Activated naive CD4-positive, alpha-beta T cell treated with anti-CD3 and anti-CD28 coated beads for 36 hours (primary cell): ENCODE measurements at regions not wholly inside any gene's neighbourhood (a gene's known extent, or its start where the extent isn't known, plus 50 kb on each side); places are given as distances from the start of the nearest gene placed in this dataset.
"Not testable (repeated sequence)": the region's sequence is repeated elsewhere in the genome, so short reads cannot be mapped to it uniquely, and the experiment has no call there.

Source experiments
- CTCF ChIA-PET: fragments of 350-600 bp; sonication (Branson Sonifier 250); formaldehyde crosslinking; loops from one replicate; lab custom pipeline; 2021; ENCODE audit warnings: antibody characterized with exemption; lab: Charles Lee
- DNase-seq: peaks from one replicate; pipeline ENCODE4 v3.0.0-alpha.2; 2020
- H3K27ac Mint-ChIP-seq: one replicate; pipeline ENCODE4 v1.8.0; 2021; ENCODE audit warnings: mild to moderate bottlenecking, mixed read lengths
- H3K27me3 Mint-ChIP-seq: one replicate; pipeline ENCODE4 v1.8.0; 2021; ENCODE audit warnings: low read depth, mixed read lengths
- H3K36me3 Mint-ChIP-seq: one replicate; pipeline ENCODE4 v1.8.0; 2021; ENCODE audit warnings: low read depth, mixed read lengths
- H3K4me1 Mint-ChIP-seq: one replicate; pipeline ENCODE4 v1.8.0; 2021; ENCODE audit warnings: low read depth, mixed read lengths
- H3K4me3 Mint-ChIP-seq: one replicate; pipeline ENCODE4 v1.8.0; 2021; ENCODE audit warnings: mild to moderate bottlenecking, moderate library complexity, mixed read lengths
- H3K9me3 Mint-ChIP-seq: one replicate; pipeline ENCODE4 v1.8.0; 2021; ENCODE audit warnings: mixed read lengths
- intact Hi-C: fragments of 100-400 bp; cut with micrococcal nuclease; formaldehyde crosslinking; loops from one replicate; pipeline ENCODE4 v1.15.1; 2023

DNA sequence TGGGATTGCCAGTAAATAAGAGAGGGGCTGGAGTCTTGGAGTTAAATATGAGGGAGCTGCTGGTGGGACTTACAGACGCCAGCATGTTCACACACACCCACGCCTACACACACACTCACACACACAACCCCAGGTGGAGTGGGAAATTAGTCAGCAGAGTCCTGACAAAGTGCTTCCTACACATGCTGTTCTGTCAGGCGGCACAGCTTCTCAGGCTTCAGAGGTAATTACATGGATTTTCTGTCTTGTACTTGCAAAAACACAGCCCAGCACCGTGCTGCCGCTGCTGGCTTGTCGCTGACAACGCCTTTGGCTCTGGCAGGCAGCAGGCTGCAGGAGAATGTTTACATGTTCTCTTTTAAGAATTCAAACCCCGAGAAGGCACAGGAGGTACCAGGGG lies 1186.3 kb upstream of the CELF4 start:
- H3K9me3 Mint-ChIP-seq: no peaks in the 10 kb centered on the region
- peaks cover 11% of the 10 kb centered on the region for H3K4me1 Mint-ChIP-seq
- DNase-seq: no peak
- CTCF ChIA-PET: no interaction called here
- H3K27ac Mint-ChIP-seq: no peak overlapping the region
- peaks cover 4% of the 10 kb centered on the region for H3K27me3 Mint-ChIP-seq
- intact Hi-C loops: loop anchor here (1.0 to 5.0 kb wide), 2 partner anchors 105 to 141 kb away; no protein-coding TSS in a partner anchor
- no peak overlapping the region for H3K4me3 Mint-ChIP-seq
- no peaks in the 10 kb centered on the region for H3K36me3 Mint-ChIP-seq

DNA sequence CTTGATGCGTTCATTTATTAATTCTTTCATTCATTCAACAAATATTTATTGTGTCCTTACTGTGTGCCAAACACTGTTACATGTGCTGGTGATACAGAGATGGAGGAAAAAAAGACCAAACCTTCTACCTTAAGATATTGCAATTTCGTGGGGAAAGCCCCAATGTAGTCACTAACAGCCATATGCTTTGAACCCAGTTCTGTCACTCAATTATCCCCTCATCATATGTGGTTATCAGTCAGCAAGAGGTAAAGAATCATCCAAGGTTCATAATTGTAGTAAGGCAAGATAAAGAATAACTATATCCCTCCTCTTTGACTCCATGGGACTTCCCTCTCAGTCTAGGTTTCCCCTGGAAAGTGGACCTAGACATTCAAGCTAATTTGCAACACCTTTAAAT lies 1185.6 kb upstream of the CELF4 start:
- Mint-ChIP-seq H3K36me3 (no peaks in the 10 kb centered on the region), H3K9me3 (no peaks in the 10 kb centered on the region), H3K27me3 (peaks cover 2% of the 10 kb centered on the region), H3K4me3 (no peak overlapping the region), H3K27ac (no peak overlapping the region), H3K4me1 (peaks cover 11% of the 10 kb centered on the region)
- CTCF ChIA-PET: no interaction called here
- intact Hi-C loops: loop anchor here (1.0 to 5.0 kb wide), 2 partner anchors 104 to 140 kb away; no protein-coding TSS in a partner anchor
- no peak for DNase-seq

DNA sequence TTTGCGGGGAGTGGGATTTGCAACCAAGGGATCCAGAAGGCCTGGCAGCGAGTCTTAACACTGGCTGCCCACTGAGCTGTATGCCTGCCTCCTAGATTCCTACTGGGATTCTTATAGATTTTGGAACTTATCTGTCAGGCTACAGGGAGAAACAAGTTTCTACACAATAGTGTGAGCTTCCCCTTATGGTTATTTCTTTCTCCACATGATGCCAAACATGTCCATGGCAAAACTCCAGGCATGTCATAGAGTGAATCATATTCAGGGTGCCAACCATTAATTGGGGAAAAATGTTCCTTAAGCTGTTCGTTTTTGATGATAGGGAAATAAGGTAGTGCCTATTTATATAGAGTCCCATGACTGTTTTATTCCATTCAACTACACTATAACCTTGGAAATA lies 1185.2 kb upstream of the CELF4 start:
- no peaks in the 10 kb centered on the region for H3K36me3 Mint-ChIP-seq
- H3K27ac Mint-ChIP-seq: no peak overlapping the region
- H3K27me3 Mint-ChIP-seq: no peaks in the 10 kb centered on the region
- H3K4me1 Mint-ChIP-seq: peaks cover 11% of the 10 kb centered on the region
- H3K9me3 Mint-ChIP-seq: no peaks in the 10 kb centered on the region
- intact Hi-C loops: loop anchor here (1.0 to 5.0 kb wide), 2 partner anchors 103 to 139 kb away; no protein-coding TSS in a partner anchor
- CTCF ChIA-PET: no interaction called here
- no peak for DNase-seq
- no peak overlapping the region for H3K4me3 Mint-ChIP-seq

DNA sequence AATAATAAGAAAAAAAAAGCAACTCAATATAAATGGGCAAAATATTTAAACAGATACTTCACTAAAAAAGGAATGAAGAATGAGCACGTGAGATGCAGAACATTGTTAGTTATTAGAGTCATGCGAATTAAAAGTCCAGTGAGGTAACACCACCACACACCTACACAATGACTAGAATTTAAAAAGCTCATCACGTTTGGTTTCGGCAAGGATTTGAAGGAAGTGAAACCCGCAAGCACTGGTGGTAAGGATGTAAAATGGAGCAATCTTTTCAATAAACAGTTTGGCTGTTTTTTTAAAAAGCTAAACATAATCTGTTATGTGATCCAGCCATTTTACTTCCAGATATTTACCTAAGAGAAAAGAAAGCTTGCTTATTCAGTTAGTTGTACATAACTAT lies 1181.6 kb upstream of the CELF4 start:
- Mint-ChIP-seq H3K4me1 (peaks cover 9% of the 10 kb centered on the region), H3K27ac (no peak overlapping the region), H3K9me3 (no peaks in the 10 kb centered on the region), H3K36me3 (no peaks in the 10 kb centered on the region), H3K4me3 (no peak overlapping the region), H3K27me3 (no peaks in the 10 kb centered on the region)
- intact Hi-C loops: no loop called here
- no peak for DNase-seq
- CTCF ChIA-PET: no interaction called here

DNA sequence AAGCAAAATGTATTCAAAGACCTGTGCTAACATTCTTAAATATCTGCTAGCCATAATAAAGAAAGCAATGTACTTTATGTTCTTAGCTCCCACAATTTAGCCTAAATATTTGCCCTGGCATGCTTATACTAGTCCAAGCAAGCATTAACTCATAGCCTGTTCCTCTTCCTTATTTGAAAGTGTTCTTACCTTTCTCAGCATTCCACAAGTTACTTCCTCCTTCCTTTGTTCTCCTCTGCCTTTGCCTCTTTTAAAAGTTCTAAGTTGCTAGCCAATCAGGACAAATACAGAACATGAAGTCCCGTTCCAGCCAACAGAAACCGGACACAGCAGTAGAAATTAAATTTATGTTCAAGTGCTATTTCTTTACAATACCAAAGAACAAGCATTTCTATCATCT lies 1154.6 kb upstream of the CELF4 start:
- CTCF ChIA-PET: not testable (repeated sequence)

DNA sequence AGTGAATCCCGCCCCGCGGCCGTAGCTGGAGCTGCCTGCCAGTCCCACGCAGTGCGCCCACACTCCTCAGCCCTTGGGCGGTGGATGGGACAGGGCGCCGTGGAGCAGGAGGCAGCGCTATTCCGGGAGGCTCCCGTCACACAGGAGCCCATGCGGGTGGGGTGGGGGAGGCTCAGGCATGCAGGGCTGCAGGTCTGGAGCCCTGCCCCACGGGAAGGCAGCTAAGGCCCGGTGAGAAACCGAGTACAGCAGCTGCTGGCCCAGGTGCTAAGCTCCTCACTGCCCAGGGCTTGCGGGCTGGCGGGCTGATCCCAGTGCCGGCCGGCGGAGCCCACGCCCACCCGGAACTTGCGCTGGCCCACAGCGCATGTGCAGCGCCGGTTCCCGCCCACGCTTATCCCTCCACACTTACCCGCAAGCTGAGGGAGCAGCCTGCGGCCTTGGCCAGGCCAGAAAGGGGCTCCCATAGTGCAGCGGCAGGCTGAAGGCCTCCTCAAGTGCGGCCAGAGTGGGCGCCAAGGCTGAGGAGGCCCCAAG lies 1152.8 kb upstream of the CELF4 start:
- H3K4me1 Mint-ChIP-seq: no peaks in the 10 kb centered on the region
- intact Hi-C loops: no loop called here
- H3K27me3 Mint-ChIP-seq: no peaks in the 10 kb centered on the region
- CTCF ChIA-PET: no interaction called here
- no peak overlapping the region for H3K4me3 Mint-ChIP-seq
- no peaks in the 10 kb centered on the region for H3K36me3 Mint-ChIP-seq
- peaks cover 7% of the 10 kb centered on the region for H3K9me3 Mint-ChIP-seq
- no peak for DNase-seq
- no peak overlapping the region for H3K27ac Mint-ChIP-seq

More for the DNA sequence above, 1154.6 kb upstream of the CELF4 start:
- H3K36me3 Mint-ChIP-seq, H3K4me3 Mint-ChIP-seq, H3K4me1 Mint-ChIP-seq, H3K27ac Mint-ChIP-seq, H3K9me3 Mint-ChIP-seq, intact Hi-C loops, DNase-seq, H3K27me3 Mint-ChIP-seq: not testable (repeated sequence)

DNA sequence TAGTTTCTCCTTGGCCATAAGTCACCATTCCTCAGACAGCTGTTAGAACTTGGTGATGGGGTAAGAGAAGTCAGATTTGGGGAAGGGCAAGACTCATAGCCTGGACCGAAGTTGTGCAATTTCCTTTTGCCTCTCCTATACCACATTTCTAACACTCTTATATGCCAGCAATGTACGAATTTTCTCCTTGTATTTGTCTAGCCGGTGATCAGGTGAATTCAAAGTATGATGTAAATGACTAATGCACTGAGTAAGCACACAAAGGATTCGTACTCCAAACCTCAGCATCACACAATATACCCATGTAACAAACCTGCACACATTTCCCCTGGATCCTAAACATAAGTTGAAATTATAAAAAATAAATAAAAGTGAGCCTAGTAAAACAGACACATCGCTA lies 1143.5 kb upstream of the CELF4 start:
- H3K36me3 Mint-ChIP-seq: no peaks in the 10 kb centered on the region
- H3K4me3 Mint-ChIP-seq: no peak overlapping the region
- DNase-seq: no peak
- CTCF ChIA-PET: no interaction called here
- peaks cover 2% of the 10 kb centered on the region for H3K27me3 Mint-ChIP-seq
- no peaks in the 10 kb centered on the region for H3K4me1 Mint-ChIP-seq
- intact Hi-C loops: no loop called here
- no peaks in the 10 kb centered on the region for H3K9me3 Mint-ChIP-seq
- H3K27ac Mint-ChIP-seq: no peak overlapping the region

DNA sequence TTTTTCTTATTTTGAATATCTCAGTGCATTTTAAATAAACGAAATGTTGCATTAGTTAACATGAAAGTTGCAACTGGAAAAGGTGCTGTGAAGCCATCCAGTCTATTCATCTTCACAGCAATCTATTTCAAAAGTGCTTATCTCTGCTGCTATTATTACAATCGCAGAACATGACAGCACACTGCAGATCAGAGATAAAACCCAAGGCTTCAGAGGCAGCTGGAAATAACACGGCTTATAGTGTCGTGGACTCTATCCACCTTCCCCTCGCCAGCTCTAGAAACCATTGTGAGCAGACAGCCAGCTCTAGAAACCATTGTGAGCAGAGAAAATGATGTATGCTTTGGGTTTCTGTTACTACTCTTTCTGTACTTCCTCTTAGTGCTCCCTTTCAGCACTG lies 1140.8 kb upstream of the CELF4 start:
- CTCF ChIA-PET: no interaction called here
- H3K27ac Mint-ChIP-seq: no peak overlapping the region
- H3K27me3 Mint-ChIP-seq: no peaks in the 10 kb centered on the region
- no peak overlapping the region for H3K4me3 Mint-ChIP-seq
- DNase-seq: no peak
- H3K36me3 Mint-ChIP-seq: no peaks in the 10 kb centered on the region
- intact Hi-C loops: no loop called here
- H3K4me1 Mint-ChIP-seq: no peaks in the 10 kb centered on the region
- H3K9me3 Mint-ChIP-seq: no peaks in the 10 kb centered on the region

DNA sequence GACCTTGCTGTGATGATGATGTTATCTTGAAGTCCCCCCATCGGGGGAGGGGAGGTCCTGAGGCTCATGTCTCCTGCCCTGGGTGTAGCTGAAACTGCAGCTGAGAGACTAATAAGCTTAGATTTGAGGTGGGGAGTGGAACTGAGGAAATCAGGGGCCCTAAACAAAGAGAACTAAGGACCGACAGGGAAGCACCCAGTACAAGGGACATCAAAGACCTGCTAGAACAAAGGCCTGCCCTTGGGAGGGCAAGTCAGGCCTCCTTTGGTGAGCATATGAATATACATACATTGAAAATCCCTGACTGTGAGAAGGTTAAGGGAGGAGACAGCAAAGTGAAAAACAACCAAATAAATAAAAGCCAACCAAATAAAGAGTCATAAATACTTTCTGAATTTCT lies 1132.5 kb upstream of the CELF4 start:
- no peak for DNase-seq
- Mint-ChIP-seq H3K9me3 (no peaks in the 10 kb centered on the region), H3K36me3 (no peaks in the 10 kb centered on the region), H3K4me3 (no peak overlapping the region), H3K4me1 (peaks cover 8% of the 10 kb centered on the region), H3K27me3 (no peaks in the 10 kb centered on the region), H3K27ac (no peak overlapping the region)
- intact Hi-C loops: no loop called here
- CTCF ChIA-PET: interaction anchor here (1.4 kb wide), 1 partner anchor 152 kb away, joined by 3 read pairs; no protein-coding TSS in a partner anchor

DNA sequence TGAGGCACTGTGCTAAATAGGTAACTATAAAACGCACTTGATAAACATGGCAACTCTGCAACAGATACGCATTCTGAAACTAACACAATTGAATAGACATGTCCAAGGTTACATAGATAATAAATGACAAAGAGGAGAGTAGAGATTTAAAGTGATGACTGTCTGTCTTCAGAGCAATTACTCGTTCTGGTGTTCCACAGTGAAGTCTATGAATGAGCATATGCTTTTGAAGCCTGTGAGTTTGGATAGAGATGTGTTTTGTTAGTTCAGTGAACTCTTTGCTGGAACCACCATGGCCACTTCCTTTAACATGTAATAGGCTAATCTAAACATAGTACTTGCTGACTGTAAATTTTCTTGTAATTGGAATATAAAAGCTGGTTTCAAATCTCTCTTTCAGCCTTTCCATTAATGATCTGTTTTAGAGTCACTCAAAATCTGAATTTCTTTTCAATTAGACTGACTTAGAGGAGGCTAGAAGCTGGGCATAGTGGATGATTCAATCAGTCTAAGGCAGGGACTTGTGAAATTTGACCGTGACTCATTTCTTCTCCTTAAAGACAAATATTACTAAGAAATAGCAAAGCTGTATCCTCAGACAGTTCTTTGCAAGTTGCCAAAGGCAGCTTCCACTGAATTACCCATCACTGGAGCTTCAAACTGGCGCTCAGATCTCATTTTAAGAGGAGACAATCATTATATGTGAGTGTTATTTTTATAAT lies 1130.1 kb upstream of the CELF4 start:
- Mint-ChIP-seq H3K36me3 (no peaks in the 10 kb centered on the region), H3K9me3 (no peaks in the 10 kb centered on the region), H3K27me3 (no peaks in the 10 kb centered on the region), H3K4me3 (no peak overlapping the region), H3K4me1 (peaks cover 12% of the 10 kb centered on the region), H3K27ac (peak overlapping the region; percentile 33)
- intact Hi-C loops: no loop called here
- CTCF ChIA-PET: no interaction called here
- no peak for DNase-seq

DNA sequence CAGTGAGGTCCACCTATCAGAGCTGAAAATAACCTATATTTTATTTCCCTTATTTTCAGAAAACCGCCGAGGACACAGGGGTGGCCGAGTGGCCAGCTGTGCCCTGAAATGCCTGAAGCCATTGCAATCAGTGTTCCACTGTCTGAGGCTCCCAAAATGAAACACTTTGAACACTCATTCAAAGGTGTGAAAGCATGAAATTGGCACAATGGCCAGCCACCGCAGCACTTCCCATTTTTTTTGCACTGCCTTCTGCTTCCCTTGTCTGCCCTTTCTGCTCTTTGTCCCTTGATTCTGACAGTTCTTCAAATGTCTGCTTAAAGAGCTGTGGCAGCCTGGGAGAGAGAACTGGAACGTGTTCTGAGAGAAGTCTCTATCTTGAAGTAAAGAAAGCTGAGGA lies 1127.5 kb upstream of the CELF4 start:
- intact Hi-C loops: no loop called here

DNA sequence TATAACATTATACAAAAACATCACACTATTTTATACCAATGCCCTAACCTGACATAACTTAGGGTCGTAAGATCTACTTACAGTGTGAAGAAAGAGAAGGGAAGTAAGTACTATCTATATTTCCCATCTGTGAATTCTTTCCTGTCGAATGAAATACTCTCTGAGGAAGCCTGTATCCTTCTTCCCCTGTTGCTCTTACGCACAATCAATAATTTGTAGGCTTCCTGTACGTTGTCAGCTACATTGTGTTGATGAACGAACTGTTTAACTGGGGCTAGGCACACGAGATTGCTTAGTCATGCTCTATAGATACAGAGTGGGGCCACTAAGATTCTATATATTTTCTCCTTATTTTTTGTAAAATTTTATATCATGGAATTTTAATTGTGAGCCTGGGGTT lies 1125.0 kb upstream of the CELF4 start:
- Mint-ChIP-seq H3K27me3 (no peaks in the 10 kb centered on the region), H3K9me3 (no peaks in the 10 kb centered on the region), H3K4me1 (peaks cover 6% of the 10 kb centered on the region), H3K27ac (no peak overlapping the region), H3K4me3 (no peak overlapping the region), H3K36me3 (no peaks in the 10 kb centered on the region)
- CTCF ChIA-PET: no interaction called here
- DNase-seq: no peak
- intact Hi-C loops: no loop called here

More for the DNA sequence above, 1127.5 kb upstream of the CELF4 start:
- Mint-ChIP-seq H3K4me3 (no peak overlapping the region), H3K4me1 (peaks cover 12% of the 10 kb centered on the region), H3K27ac (no peak overlapping the region), H3K27me3 (no peaks in the 10 kb centered on the region), H3K36me3 (no peaks in the 10 kb centered on the region), H3K9me3 (no peaks in the 10 kb centered on the region)
- DNase-seq: no peak
- CTCF ChIA-PET: no interaction called here

DNA sequence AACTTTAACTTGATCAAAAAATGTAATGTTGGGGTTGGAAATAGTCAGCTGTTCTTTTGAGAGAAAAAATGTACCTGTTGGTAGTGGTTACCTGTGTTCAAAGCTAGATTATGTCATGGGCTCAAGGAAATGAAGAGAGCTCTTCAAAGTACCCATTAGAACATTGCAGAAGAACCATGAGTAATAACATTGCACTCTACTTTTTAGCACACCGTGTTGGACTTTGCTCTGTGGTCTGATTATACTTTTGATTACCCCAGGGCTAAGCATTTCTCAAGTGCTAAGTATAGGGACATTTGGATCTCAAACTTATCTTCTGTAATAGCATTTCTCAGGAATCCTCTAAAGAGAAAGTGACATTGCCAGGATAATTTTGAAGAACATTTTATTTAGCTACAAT lies 1122.8 kb upstream of the CELF4 start:
- H3K4me1 Mint-ChIP-seq: peaks cover 4% of the 10 kb centered on the region
- no peak for DNase-seq
- H3K4me3 Mint-ChIP-seq: no peak overlapping the region
- H3K9me3 Mint-ChIP-seq: no peaks in the 10 kb centered on the region
- peaks cover 3% of the 10 kb centered on the region for H3K27me3 Mint-ChIP-seq
- intact Hi-C loops: no loop called here
- CTCF ChIA-PET: no interaction called here
- no peak overlapping the region for H3K27ac Mint-ChIP-seq
- H3K36me3 Mint-ChIP-seq: no peaks in the 10 kb centered on the region
